H1 (cell line): ENCODE measurements at regions not wholly inside any gene's neighbourhood (a gene's known extent, or its start where the extent isn't known, plus 50 kb on each side); places are given as distances from the start of the nearest gene placed in this dataset.

ENCODE experiments used
- CTCF ChIA-PET: fragments of 300-600 bp; sonication (Branson Sonifier 250); formaldehyde crosslinking; loops from one replicate; lab custom pipeline; 2021; ENCODE audit not compliant: partially characterized antibody; lab: Charles Lee
- POLR2A ChIA-PET: fragments of 300-600 bp; sonication (Branson Sonifier 250); formaldehyde crosslinking; loops from one replicate; lab custom pipeline; 2021; ENCODE audit warnings: inconsistent platforms; ENCODE audit not compliant: partially characterized antibody; lab: Charles Lee
- DNase-seq, 2 experiments: peaks; one replicate each; pipeline versions ENCODE4 v3.0.0 to v3.0.0-alpha.2; 2010 to 2022; ENCODE audit warnings: low spot score in 2 of 2, low read depth in 1 of 2, mixed read lengths in 1 of 2
- FAIRE-seq: peaks from 2 replicates; lab custom pipeline; 2011; peaks lifted over from hg19 to GRCh38; lab: Jason Lieb, UNC
- H2AFZ ChIP-seq: 2 replicates; pipeline ENCODE4 v1.8.1; 2012; ENCODE audit warnings: low read length, inconsistent platforms
- H2AK5ac ChIP-seq: 2 replicates; pipeline ENCODE4 v1.6.1; 2013; ENCODE audit warnings: low read depth, low read length
- H2BK120ac ChIP-seq: replicated peaks from 2 replicates; pipeline ENCODE3; 2013; ENCODE audit warnings: low read depth, low read length, inconsistent platforms
- H2BK12ac ChIP-seq: 2 replicates; pipeline ENCODE4 v1.6.1; 2013; ENCODE audit warnings: low read depth, low read length
- H2BK15ac ChIP-seq: 2 replicates; pipeline ENCODE4 v1.6.1; 2013; ENCODE audit warnings: low read length
- H2BK20ac ChIP-seq: 2 replicates; pipeline ENCODE4 v1.6.1; 2013; ENCODE audit warnings: low read length
- H2BK5ac ChIP-seq: 2 replicates; pipeline ENCODE4 v1.6.1; 2013; ENCODE audit warnings: low read depth, low read length
- H3K14ac ChIP-seq: 2 replicates; pipeline ENCODE4 v1.6.1; 2013; ENCODE audit warnings: inconsistent platforms; ENCODE audit not compliant: insufficient read length
- H3K18ac ChIP-seq: 2 replicates; pipeline ENCODE4 v1.6.1; 2013; ENCODE audit warnings: low read length; ENCODE audit errors: extremely low read depth
- H3K23ac ChIP-seq: 2 replicates; pipeline ENCODE4 v1.6.1; 2013; ENCODE audit warnings: inconsistent platforms; ENCODE audit not compliant: insufficient read length
- H3K23me2 ChIP-seq: 2 replicates; pipeline ENCODE4 v1.6.1; 2013; ENCODE audit warnings: low read depth, low read length
- H3K27ac ChIP-seq: 2 replicates; pipeline ENCODE4 v1.6.1; 2011; ENCODE audit warnings: low read depth, low read length, inconsistent platforms
- H3K27me3 ChIP-seq, 4 experiments: replicated peaks in 1 of 4; 1 replicate in 1 of 4; 2 replicates in 3 of 4; pipeline versions ENCODE4 v1.6.1 to v1.8.1; 2011 to 2013; ENCODE audit warnings: low read length in 3 of 4, mild to moderate bottlenecking in 3 of 4, inconsistent platforms in 2 of 4, mixed read lengths in 2 of 4, moderate library complexity in 1 of 4; ENCODE audit not compliant: control insufficient read depth in 3 of 4, insufficient read depth in 3 of 4; ENCODE audit errors: extremely low read depth in 1 of 4
- H3K36me3 ChIP-seq, 4 experiments: 2 replicates each; pipeline versions ENCODE4 v1.6.1 to v1.8.1; 2011 to 2013; ENCODE audit warnings: mild to moderate bottlenecking in 4 of 4, low read length in 3 of 4, moderate library complexity in 2 of 4, control low read depth in 1 of 4, inconsistent platforms in 1 of 4; ENCODE audit not compliant: insufficient read depth in 4 of 4, control insufficient read depth in 2 of 4
- H3K4ac ChIP-seq: replicated peaks from 2 replicates; pipeline ENCODE3; 2013; ENCODE audit warnings: low read length, low read depth, mixed read lengths, inconsistent platforms; ENCODE audit not compliant: insufficient read length
- H3K4me1 ChIP-seq, 4 experiments: replicated peaks in 1 of 4; 1 replicate in 1 of 4; 2 replicates in 3 of 4; pipeline versions ENCODE4 v1.6.1 to v1.8.1; 2011 to 2013; ENCODE audit warnings: low read length in 3 of 4, inconsistent platforms in 2 of 4, mixed read lengths in 1 of 4; ENCODE audit not compliant: insufficient read depth in 4 of 4, control insufficient read depth in 3 of 4
- H3K4me2 ChIP-seq, 2 experiments: 2 replicates each; pipeline versions ENCODE4 v1.6.1 to v1.8.1; 2011 to 2013; ENCODE audit warnings: low read depth in 2 of 2, low read length in 2 of 2, control low read depth in 1 of 2, inconsistent platforms in 1 of 2, mild to moderate bottlenecking in 1 of 2; ENCODE audit not compliant: insufficient read depth in 1 of 2
- H3K4me3 ChIP-seq, 4 experiments: fragments of 200-600, 300-600 bp in 1 of 4; sonication (generic), shearing (Covaris generic), sonication (Bioruptor Twin) in 1 of 4; 2 replicates each; pipeline versions ENCODE4 v1.5.1 to v1.8.1; 2011 to 2016; ENCODE audit warnings: low read length in 4 of 4, low read depth in 3 of 4, control low read depth in 2 of 4, inconsistent platforms in 2 of 4, mild to moderate bottlenecking in 2 of 4, mixed read lengths in 1 of 4, moderate library complexity in 1 of 4; ENCODE audit not compliant: insufficient read depth in 2 of 4; ENCODE audit errors: extremely low read depth in 1 of 4
- H3K56ac ChIP-seq: replicated peaks from 2 replicates; pipeline ENCODE3; 2013; ENCODE audit warnings: low read depth, mild to moderate bottlenecking, mixed read lengths, low read length, inconsistent platforms; ENCODE audit not compliant: insufficient read length
- H3K79me1 ChIP-seq: 2 replicates; pipeline ENCODE4 v1.6.1; 2013; ENCODE audit warnings: low read depth, low read length, control low read depth
- H3K79me2 ChIP-seq, 2 experiments: 2 replicates each; pipeline versions ENCODE4 v1.6.1 to v1.8.1; 2012 to 2013; ENCODE audit warnings: low read length in 2 of 2, mild to moderate bottlenecking in 2 of 2, inconsistent platforms in 1 of 2; ENCODE audit not compliant: insufficient read depth in 2 of 2, control insufficient read depth in 1 of 2
- H3K9ac ChIP-seq, 4 experiments: replicated peaks in 1 of 4; 1 replicate in 1 of 4; 2 replicates in 3 of 4; pipeline versions ENCODE4 v1.6.1 to v1.8.1; 2011 to 2013; ENCODE audit warnings: low read depth in 3 of 4, low read length in 3 of 4, control low read depth in 2 of 4, mild to moderate bottlenecking in 2 of 4, moderate library complexity in 2 of 4, inconsistent platforms in 1 of 4; ENCODE audit errors: extremely low read depth in 1 of 4
- H3K9me3 ChIP-seq, 2 experiments: 2 replicates each; pipeline versions ENCODE4 v1.6.1 to v1.8.1; 2012 to 2013; ENCODE audit warnings: mild to moderate bottlenecking in 2 of 2, moderate library complexity in 2 of 2, control low read depth in 1 of 2, inconsistent platforms in 1 of 2, low read depth in 1 of 2, low read length in 1 of 2, mixed read lengths in 1 of 2; ENCODE audit not compliant: insufficient read depth in 2 of 2
- H4K20me1 ChIP-seq, 2 experiments: replicated peaks in 1 of 2; 2 replicates each; pipeline versions ENCODE3 to v1.8.1; 2011 to 2013; ENCODE audit warnings: inconsistent platforms in 2 of 2, low read length in 2 of 2, mild to moderate bottlenecking in 1 of 2; ENCODE audit not compliant: insufficient read depth in 2 of 2, control insufficient read depth in 1 of 2
- H4K5ac ChIP-seq: 2 replicates; pipeline ENCODE4 v1.6.1; 2013; ENCODE audit warnings: low read length, low read depth, mixed read lengths, inconsistent platforms; ENCODE audit not compliant: insufficient read length
- H4K8ac ChIP-seq: 2 replicates; pipeline ENCODE4 v1.8.0; 2013; ENCODE audit warnings: mild to moderate bottlenecking, moderate library complexity, low read length, inconsistent platforms; ENCODE audit not compliant: insufficient read depth; ENCODE audit errors: extremely low read depth
- H4K91ac ChIP-seq: replicated peaks from 2 replicates; pipeline ENCODE3; 2013; ENCODE audit warnings: low read length, mixed read lengths, inconsistent platforms; ENCODE audit not compliant: insufficient read length
- KDM1A ChIP-seq: fragments of 200-600, 300-600 bp; sonication (generic); IDR thresholded peaks from 2 replicates; pipeline ENCODE4 v1.7.1; 2016; ENCODE audit warnings: mild to moderate bottlenecking, low read length, borderline replicate concordance
- MAFK ChIP-seq: IDR thresholded peaks from 2 replicates; pipeline ENCODE4 v1.6.1; 2012; ENCODE audit warnings: low read depth, mild to moderate bottlenecking, improper control_type of control experiment, low read length
- NRF1 ChIP-seq: IDR thresholded peaks from 2 replicates; pipeline ENCODE4 v1.6.1; 2011; ENCODE audit warnings: mild to moderate bottlenecking, low read depth, low read length, improper control_type of control experiment

GRCh38 chr4:27843776-27844175 is 983.1 kb downstream of the STIM2 start:
- Histone ChIP-seq H3K9ac (no peak overlapping the region), H3K23me2 (no peaks in the 10 kb centered on the region)
- CTCF ChIA-PET, result interaction anchor here (1.0 kb wide), 1 partner anchor 159 kb away, joined by 3 read pairs; no protein-coding TSS in a partner anchor
- TF ChIP-seq NRF1 (no peak), MAFK (no peak), KDM1A (no peak)

More at GRCh38 chr4:27843776-27844175, 983.1 kb downstream of the STIM2 start:
- DNase-seq, result no peak
- no peak overlapping the region for H4K5ac ChIP-seq
- FAIRE-seq, result no peak
- no peak overlapping the region for H3K56ac ChIP-seq
- no peaks in the 10 kb centered on the region for H3K79me1 ChIP-seq
- H3K27me3 ChIP-seq, result no peaks in the 10 kb centered on the region
- H4K20me1 ChIP-seq, result no peaks in the 10 kb centered on the region
- no peak overlapping the region for H3K23ac ChIP-seq
- H2BK20ac ChIP-seq, result no peak overlapping the region
- no peaks in the 10 kb centered on the region for H3K36me3 ChIP-seq
- no peak overlapping the region for H2BK15ac ChIP-seq
- H2BK12ac ChIP-seq, result no peak overlapping the region
- no peak overlapping the region for H4K8ac ChIP-seq
- no peak overlapping the region for H3K18ac ChIP-seq
- no peak overlapping the region for H3K4me3 ChIP-seq
- H3K9me3 ChIP-seq, result no peaks in the 10 kb centered on the region
- no peaks in the 10 kb centered on the region for H3K79me2 ChIP-seq
- H3K14ac ChIP-seq, result no peak overlapping the region
- H2AFZ ChIP-seq, result no peak overlapping the region
- H3K27ac ChIP-seq, result no peak overlapping the region
- no peak overlapping the region for H2BK120ac ChIP-seq
- H2BK5ac ChIP-seq, result no peak overlapping the region
- H3K4me2 ChIP-seq, result no peak overlapping the region
- H3K4ac ChIP-seq, result no peak overlapping the region
- no peaks in the 10 kb centered on the region for H3K4me1 ChIP-seq
- no peak overlapping the region for H2AK5ac ChIP-seq
- POLR2A ChIA-PET, result no interaction called here
- H4K91ac ChIP-seq, result no peak overlapping the region
